HG03095 (cell line): ENCODE measurements at regions not wholly inside any gene's neighbourhood (a gene's known extent, or its start where the extent isn't known, plus 50 kb on each side); places are given as distances from the start of the nearest gene placed in this dataset.

Experiments
- ATAC-seq: cut with Tn5 transposase; IDR thresholded peaks from one replicate; pipeline ENCODE4 v1.9.1; 2021; ENCODE audit warnings: moderate library complexity; ENCODE audit not compliant: unreplicated experiment

GRCh38 chr1:72851597-72851996 is 569.3 kb upstream of the NEGR1 start:
- ATAC-seq, result no peak

GRCh38 chr1:72848997-72849396 is 566.7 kb upstream of the NEGR1 start:
- ATAC-seq, result no peak

GRCh38 chr1:72847651-72848050 is 565.3 kb upstream of the NEGR1 start:
- no peak for ATAC-seq

- ATAC-seq, result no peak
These were observed 564.3 kb upstream of the NEGR1 start for GRCh38 chr1:72846476-72847278.

GRCh38 chr1:72845981-72846380 is 563.6 kb upstream of the NEGR1 start:
- no peak for ATAC-seq

- ATAC-seq, result no peak
These were observed 563.0 kb upstream of the NEGR1 start for GRCh38 chr1:72845381-72845780.

- ATAC-seq, result no peak
These were observed 555.4 kb upstream of the NEGR1 start for GRCh38 chr1:72837781-72838180.

- no peak for ATAC-seq
These were observed 548.5 kb upstream of the NEGR1 start for GRCh38 chr1:72830606-72831390.

- no peak for ATAC-seq
These were observed 544.9 kb upstream of the NEGR1 start for GRCh38 chr1:72827278-72827677.

GRCh38 chr1:72804541-72804940 is 522.2 kb upstream of the NEGR1 start:
- ATAC-seq, result no peak

- no peak for ATAC-seq
These were observed 498.7 kb upstream of the NEGR1 start for GRCh38 chr1:72781038-72781437.

GRCh38 chr1:72780212-72780611 is 497.9 kb upstream of the NEGR1 start:
- ATAC-seq, result no peak

GRCh38 chr1:72777918-72778317 is 495.6 kb upstream of the NEGR1 start:
- no peak for ATAC-seq

- no peak for ATAC-seq
These were observed 481.1 kb upstream of the NEGR1 start for GRCh38 chr1:72763481-72763880.

- ATAC-seq, result no peak
These were observed 477.1 kb upstream of the NEGR1 start for GRCh38 chr1:72759486-72759885.

- no peak for ATAC-seq
These were observed 475.5 kb upstream of the NEGR1 start for GRCh38 chr1:72757843-72758242.

GRCh38 chr1:72745413-72745812 is 463.1 kb upstream of the NEGR1 start:
- no peak for ATAC-seq

GRCh38 chr1:72734415-72734814 is 452.1 kb upstream of the NEGR1 start:
- no peak for ATAC-seq

GRCh38 chr1:72724951-72725861 is 442.9 kb upstream of the NEGR1 start:
- no peak for ATAC-seq

GRCh38 chr1:72705921-72706320 is 423.6 kb upstream of the NEGR1 start:
- ATAC-seq, result no peak

GRCh38 chr1:72704841-72705477 is 422.6 kb upstream of the NEGR1 start:
- no peak for ATAC-seq
